SK-N-SH treated with all-trans-retinoic acid at 6 μM for 48 hours (cell line): ENCODE measurements at regions not wholly inside any gene's neighbourhood (a gene's known extent, or its start where the extent isn't known, plus 50 kb on each side); places are given as distances from the start of the nearest gene placed in this dataset.

ENCODE experiments used
- ATAC-seq: fragments of 200-7000 bp; cut with Tn5 transposase; 3 replicates; pipeline ENCODE4 v1.9.1; 2020; ENCODE audit warnings: mild to moderate bottlenecking, moderate library complexity
- BACH2 ChIP-seq: fragments of 250-450 bp; sonication (Bioruptor Pico); IDR thresholded peaks from 2 replicates; pipeline ENCODE4 v1.9.0; 2021; ENCODE audit warnings: mild to moderate bottlenecking, borderline replicate concordance
- CREB5 ChIP-seq: fragments of 250-450 bp; sonication (Bioruptor Pico); IDR thresholded peaks from 2 replicates; pipeline ENCODE4 v1.5.1; 2020; ENCODE audit warnings: low read depth, mild to moderate bottlenecking, moderate library complexity
- CSRNP3 ChIP-seq: fragments of 250-450 bp; sonication (Bioruptor Pico); IDR thresholded peaks from 2 replicates; pipeline ENCODE4 v1.5.1; 2021; ENCODE audit warnings: mild to moderate bottlenecking, moderate library complexity
- ESRRG ChIP-seq: fragments of 250-450 bp; sonication (Bioruptor Pico); IDR thresholded peaks from 2 replicates; pipeline ENCODE4 v1.6.1; 2021; ENCODE audit warnings: mild to moderate bottlenecking
- GLIS3 ChIP-seq: fragments of 250-450 bp; sonication (Bioruptor Pico); IDR thresholded peaks from 2 replicates; pipeline ENCODE4 v1.5.0; 2020; ENCODE audit warnings: mild to moderate bottlenecking, moderate library complexity
- ISL1 ChIP-seq: fragments of 250-450 bp; sonication (Bioruptor Pico); IDR thresholded peaks from 2 replicates; pipeline ENCODE4 v2.1.2; 2022; ENCODE audit warnings: mild to moderate bottlenecking, moderate library complexity
- OSR1 ChIP-seq: fragments of 250-450 bp; sonication (Bioruptor Pico); IDR thresholded peaks from 2 replicates; pipeline ENCODE4 v1.8.0; 2022; ENCODE audit warnings: moderate library complexity, mild to moderate bottlenecking, inconsistent platforms
- PATZ1 ChIP-seq: fragments of 250-450 bp; sonication (Bioruptor Pico); IDR thresholded peaks from 2 replicates; pipeline ENCODE4 v1.8.0; 2020; ENCODE audit warnings: mild to moderate bottlenecking, moderate library complexity, borderline replicate concordance
- POU6F1 ChIP-seq: fragments of 250-450 bp; sonication (Bioruptor Pico); IDR thresholded peaks from 2 replicates; pipeline ENCODE4 v1.8.0; 2021; ENCODE audit warnings: low read depth, mild to moderate bottlenecking, moderate library complexity, borderline replicate concordance
- PPARA ChIP-seq: fragments of 250-450 bp; sonication (Bioruptor Pico); IDR thresholded peaks from 2 replicates; pipeline ENCODE4 v1.5.0; 2020; ENCODE audit warnings: mild to moderate bottlenecking, borderline replicate concordance
- TCF4 ChIP-seq: fragments of 250-450 bp; sonication (Bioruptor Pico); IDR thresholded peaks from 2 replicates; pipeline ENCODE4 v1.8.0; 2021; ENCODE audit warnings: mild to moderate bottlenecking, moderate library complexity, borderline replicate concordance
- TSHZ2 ChIP-seq: fragments of 250-450 bp; sonication (Bioruptor Pico); IDR thresholded peaks from 2 replicates; pipeline ENCODE4 v1.5.0; 2020; ENCODE audit warnings: mild to moderate bottlenecking, moderate library complexity
- ZFP3 ChIP-seq: fragments of 250-450 bp; sonication (Bioruptor Pico); IDR thresholded peaks from 2 replicates; pipeline ENCODE4 v1.5.0; 2020; ENCODE audit warnings: mild to moderate bottlenecking, moderate library complexity
- ZNF565 ChIP-seq: fragments of 450-650 bp; formaldehyde crosslinking; conservative IDR thresholded peaks from 2 replicates; pipeline ENCODE4 v1.5.0; 2020; ENCODE audit warnings: low read depth, mild to moderate bottlenecking, moderate library complexity
- ZNF70 ChIP-seq: fragments of 450-650 bp; formaldehyde crosslinking; IDR thresholded peaks from 2 replicates; pipeline ENCODE4 v1.5.0; 2020; ENCODE audit warnings: mild to moderate bottlenecking, moderate library complexity
- ZNF8 ChIP-seq: fragments of 450-650 bp; formaldehyde crosslinking; IDR thresholded peaks from 2 replicates; pipeline ENCODE4 v1.5.0; 2020; ENCODE audit warnings: mild to moderate bottlenecking, moderate library complexity

- TF ChIP-seq ISL1 (CRISPR knock-in tag) (no peak), ESRRG (CRISPR knock-in tag) (no peak), ZNF8 (CRISPR knock-in tag) (no peak), TSHZ2 (CRISPR knock-in tag) (no peak), PATZ1 (no peak), GLIS3 (CRISPR knock-in tag) (no peak), TCF4 (no peak), OSR1 (CRISPR knock-in tag) (no peak), PPARA (no peak), ZFP3 (CRISPR knock-in tag) (no peak), ZNF70 (CRISPR knock-in tag) (no peak)
- ATAC-seq = no peak
These were observed 371.7 kb upstream of the FGF13 start for GRCh38 chrX:139083191-139083590.

GRCh38 chrX:139081965-139082364 is 370.4 kb upstream of the FGF13 start:
- no peak for ATAC-seq
- TF ChIP-seq TSHZ2 (CRISPR knock-in tag) (no peak), PATZ1 (no peak), GLIS3 (CRISPR knock-in tag) (no peak), CREB5 (no peak), CSRNP3 (CRISPR knock-in tag) (no peak), POU6F1 (CRISPR knock-in tag) (no peak), ZFP3 (CRISPR knock-in tag) (no peak), BACH2 (CRISPR knock-in tag) (no peak), ZNF565 (CRISPR knock-in tag) (no peak)
